Fibroblast of upper back skin (primary cell): ENCODE measurements at regions not wholly inside any gene's neighbourhood (a gene's known extent, or its start where the extent isn't known, plus 50 kb on each side); places are given as distances from the start of the nearest gene placed in this dataset.
A peak's percentile ranks its signal among the peaks of the same experiment; 100 is the strongest.
"Not testable (repeated sequence)": the region's sequence is repeated elsewhere in the genome, so short reads cannot be mapped to it uniquely, and the experiment has no call there.

Source experiments
- DNase-seq: peaks from one replicate; pipeline ENCODE4 v3.0.0-alpha.2; 2013

GRCh38 chr10:64528294-64529002 lies 1007.2 kb downstream of the REEP3 start:
- no peak for DNase-seq

GRCh38 chr10:64529003-64529350 lies 1007.8 kb downstream of the REEP3 start:
- DNase-seq = no peak

GRCh38 chr10:64534616-64535015 lies 1013.4 kb downstream of the REEP3 start:
- no peak for DNase-seq

DNA sequence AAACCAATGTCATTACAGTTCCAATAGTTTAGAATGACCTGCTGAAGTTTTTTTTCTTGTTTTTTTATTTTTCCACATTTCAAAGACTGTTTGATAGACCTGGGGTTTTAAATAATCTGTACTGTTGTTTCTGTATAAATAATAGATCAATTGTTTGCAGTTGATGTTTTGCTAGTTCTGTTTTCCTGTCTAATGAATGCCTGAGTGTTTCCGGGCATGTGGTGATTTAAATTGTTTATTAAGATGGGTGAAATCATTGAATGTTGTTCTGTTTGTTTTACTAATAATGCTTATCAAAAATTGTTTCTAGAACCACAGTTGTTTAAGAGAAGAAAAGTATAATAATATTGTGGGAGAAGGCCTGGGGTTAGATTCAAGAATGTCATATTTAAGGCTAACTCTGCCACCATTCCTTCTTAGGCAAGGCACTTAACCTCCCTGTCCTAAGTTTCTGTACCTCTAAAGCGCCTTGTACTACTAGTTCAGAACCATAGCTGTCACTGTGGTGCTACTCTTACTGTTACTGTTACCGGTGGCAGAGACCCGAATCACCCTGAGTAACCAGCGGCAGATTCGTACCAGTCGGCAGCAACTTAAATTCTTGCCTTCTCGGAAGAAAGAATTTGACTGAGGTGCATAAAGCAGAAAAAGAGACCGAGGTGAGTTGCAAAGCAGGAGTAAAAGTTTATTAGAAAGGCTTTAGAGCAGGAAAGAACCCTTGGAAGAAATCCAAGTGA lies 1014.1 kb downstream of the REEP3 start:
- DNase-seq = no peak

DNA sequence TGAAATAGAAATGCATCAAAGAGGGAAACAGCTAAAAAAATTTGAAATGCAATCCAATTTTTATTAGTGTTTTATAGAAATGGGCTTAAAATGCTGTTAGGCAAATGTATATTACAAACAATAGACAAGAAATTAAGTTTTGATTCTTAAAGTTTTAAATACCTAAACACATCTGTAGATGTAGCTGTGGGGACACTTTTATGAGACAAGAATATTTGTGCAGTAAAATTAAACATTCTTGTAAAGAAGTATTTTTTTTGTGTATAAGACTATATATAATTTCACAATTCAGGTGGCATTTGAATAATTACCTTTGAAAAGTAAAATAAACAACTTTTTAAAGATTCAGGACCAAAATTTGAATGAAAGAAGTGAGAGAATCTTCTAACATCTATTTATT lies 1015.9 kb downstream of the REEP3 start:
- DNase-seq = no peak

- no peak for DNase-seq
Observed at GRCh38 chr10:64537928-64538327, 1016.7 kb downstream of the REEP3 start.

- no peak for DNase-seq
Observed at GRCh38 chr10:64546073-64546472, 1024.9 kb downstream of the REEP3 start.

DNA sequence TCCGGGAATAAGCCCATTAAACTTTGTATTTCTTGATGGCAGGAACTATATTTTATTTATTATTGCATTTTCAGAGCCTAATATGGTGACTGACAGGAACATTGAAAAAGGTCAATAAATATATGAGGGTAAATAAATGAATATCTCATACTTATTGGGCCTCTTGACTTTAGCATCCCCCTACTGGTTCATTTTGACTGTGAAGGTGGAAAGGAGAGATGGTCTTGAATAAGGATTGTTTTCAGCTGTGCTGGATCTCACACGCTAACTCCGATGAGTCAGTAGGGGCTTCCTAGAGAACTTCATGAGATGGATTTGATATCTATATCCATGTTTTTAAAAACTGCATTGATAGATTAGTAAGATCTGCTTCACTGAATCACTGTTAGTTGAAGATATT lies 1026.0 kb downstream of the REEP3 start:
- no peak for DNase-seq

DNA sequence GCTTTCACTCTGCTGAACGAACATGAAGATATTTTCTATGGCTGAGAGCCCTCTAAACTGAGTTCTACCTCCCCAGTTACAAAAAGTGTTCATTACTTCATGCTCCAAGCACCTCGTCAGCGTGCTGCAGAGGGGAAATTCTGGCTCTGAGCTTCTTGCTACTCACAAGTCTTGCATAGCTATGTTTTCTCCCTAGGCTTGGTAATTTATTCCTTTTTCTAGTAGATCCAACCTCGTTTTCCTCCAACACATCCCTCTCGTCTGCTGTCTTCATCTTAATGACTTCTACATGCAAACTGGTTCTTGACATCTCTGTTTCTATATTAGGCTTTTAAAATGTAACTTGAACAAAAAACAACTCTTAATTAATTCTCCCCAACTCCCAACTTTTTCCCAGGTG lies 1034.5 kb downstream of the REEP3 start:
- no peak for DNase-seq

GRCh38 chr10:64558094-64558835 lies 1037.1 kb downstream of the REEP3 start:
- no peak for DNase-seq

DNA sequence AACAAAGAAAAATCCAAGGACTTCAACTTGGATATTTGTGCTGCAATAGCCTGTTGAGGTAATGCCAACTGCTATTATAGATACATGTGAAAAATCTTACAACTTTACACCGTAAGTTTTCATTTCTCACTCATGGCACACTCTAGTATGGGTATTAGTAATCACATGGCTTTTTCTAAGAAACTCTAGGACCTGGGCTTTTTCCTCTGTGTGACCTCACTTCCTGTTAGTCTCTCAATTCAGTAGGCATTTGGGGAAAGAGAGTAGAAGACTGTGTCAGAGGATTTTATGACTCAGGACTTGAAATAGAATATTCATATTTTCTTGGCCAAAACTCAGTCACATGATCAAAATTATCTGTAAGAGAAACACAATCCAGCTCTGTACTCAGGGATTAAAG lies 1049.9 kb downstream of the REEP3 start:
- no peak for DNase-seq

GRCh38 chr10:64573623-64574325 lies 1052.6 kb downstream of the REEP3 start:
- no peak for DNase-seq

- no peak for DNase-seq
Observed at GRCh38 chr10:64574371-64574770, 1053.2 kb downstream of the REEP3 start.

DNA sequence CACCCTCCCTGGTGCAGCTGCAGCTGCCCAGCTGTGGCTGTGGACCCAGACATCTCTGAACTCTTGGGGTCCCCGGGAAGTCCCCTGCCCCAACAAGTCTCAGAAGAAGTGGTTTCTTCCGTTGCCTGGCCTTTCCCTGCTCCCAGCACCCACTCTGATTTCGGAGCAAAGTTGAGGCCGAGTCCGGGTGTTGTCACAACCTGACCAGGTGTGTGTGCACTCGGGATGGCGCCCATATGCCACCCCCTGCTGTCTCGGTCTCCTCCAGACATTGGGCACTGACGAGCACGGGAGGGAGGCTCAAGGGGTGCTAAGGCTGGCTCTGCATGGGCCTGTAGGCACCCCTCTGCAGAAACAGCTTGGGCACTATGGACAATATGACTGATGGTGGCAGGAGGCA lies 1055.3 kb downstream of the REEP3 start:
- DNase-seq = no peak

DNA sequence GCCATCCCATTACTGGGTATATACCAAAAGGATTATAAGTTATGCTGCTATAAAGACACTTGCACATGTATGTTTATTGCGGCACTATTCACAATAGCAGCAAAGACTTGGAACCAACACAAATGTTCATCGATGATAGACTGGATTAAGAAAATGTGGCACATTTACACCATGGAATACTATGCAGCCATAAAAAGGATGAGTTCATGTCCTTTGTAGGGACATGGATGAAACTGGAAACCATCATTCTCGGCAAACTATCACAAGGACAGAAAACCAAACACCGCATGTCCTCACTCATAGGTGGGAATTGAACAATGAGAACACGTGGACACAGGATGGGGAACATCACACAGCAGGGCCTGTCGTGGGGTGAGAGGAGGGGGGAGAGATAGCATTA lies 1057.6 kb downstream of the REEP3 start:
- not testable (repeated sequence) for DNase-seq

DNA sequence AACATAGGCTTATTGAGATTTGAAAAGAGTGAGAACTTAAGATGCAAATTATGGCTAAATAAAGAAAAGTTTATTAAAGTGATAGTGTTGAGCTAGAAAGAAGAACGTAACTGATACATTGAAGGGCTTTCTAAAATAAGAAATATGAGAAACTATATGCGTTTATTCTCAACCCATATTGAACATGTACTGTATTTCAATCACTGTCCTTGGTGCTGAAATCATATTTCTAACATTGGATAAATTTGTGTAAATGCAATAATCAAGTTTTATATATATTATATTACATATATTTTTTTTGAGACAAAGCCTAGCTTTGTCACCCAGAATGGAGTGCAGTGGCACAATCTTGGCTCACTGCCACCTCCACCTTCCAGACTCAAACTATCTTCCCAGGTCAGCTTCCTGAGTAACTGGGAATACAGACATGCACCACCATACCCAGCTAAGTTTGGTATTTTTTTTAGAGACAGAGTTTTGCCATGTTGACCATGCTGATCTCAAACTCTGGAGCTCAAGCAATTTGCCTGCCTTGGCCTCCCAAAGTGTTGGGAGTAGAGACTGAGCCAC lies 1065.8 kb downstream of the REEP3 start:
- DNase-seq = peak; percentile 3

DNA sequence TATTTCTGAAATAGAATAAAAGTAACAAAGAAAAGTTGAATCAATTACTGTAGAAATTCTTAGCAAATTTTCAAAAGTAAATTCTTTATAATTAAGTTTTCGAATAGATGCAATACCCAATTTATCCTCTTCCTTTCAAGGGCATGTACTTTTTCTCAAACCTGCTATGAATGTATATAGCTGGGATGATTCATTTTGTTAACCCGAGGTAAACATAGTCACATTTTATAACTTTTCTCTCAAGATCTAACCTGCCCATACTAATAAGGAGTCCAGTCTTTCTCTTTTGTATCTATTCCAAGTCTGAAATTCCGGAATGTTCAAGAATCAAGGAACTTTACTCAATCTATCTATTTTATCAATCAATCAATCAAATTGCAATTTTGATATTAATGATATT lies 1072.9 kb downstream of the REEP3 start:
- no peak for DNase-seq

DNA sequence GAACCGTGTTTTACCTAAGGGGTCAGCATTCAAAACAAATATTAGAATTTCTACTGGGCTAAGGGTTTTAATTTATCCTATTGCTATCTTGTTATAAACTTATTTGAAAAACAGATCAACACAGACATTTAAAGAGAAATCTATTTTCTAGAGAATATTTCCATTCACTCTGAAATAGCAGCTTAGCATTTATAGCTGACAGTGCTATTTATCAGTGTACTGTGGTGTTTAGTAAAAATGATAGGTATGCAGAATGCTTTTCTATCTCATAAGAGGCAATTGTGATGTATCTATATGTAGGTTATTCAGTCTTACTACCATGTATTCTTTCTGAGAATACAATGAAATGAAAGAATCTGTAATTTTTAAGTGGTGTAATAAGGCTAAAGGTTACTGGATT lies 1077.4 kb downstream of the REEP3 start:
- no peak for DNase-seq

DNA sequence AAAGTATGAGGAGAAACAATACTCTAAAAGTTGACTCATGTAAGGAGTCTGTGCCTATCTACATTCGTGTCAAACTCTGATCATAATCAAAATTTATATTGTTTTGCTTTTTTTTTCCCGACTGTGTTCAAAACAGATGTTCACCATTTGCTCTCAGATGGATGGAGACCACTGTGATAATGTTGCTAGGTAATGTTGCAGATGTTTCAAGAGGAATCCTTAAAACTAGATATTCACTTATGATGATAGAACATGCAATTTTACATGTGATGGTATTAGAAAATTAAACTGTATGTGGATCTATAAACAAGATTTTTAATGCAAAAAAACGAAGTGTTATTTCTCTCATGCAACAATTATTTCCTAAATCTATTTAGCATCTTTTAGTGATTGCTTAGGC lies 1080.1 kb downstream of the REEP3 start:
- no peak for DNase-seq

DNA sequence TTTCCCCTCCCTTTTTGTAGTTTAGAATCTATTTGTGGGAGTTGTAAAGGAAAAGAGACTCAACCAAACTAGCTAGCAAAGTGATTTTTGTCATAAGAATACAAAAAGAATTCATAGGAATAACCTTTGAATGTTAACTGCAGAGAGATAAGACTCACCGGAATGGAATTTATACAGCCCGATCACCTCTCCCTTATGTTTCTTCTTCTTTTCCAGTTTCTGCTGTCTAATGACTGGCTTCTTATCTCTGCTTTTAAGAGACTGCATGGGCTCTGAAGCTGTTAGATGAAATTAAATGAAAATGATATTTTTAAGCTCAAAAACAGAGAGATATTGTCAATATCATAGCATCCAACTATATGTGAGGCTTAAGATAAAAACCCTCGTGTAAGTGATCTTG lies 1095.9 kb downstream of the REEP3 start:
- no peak for DNase-seq

DNA sequence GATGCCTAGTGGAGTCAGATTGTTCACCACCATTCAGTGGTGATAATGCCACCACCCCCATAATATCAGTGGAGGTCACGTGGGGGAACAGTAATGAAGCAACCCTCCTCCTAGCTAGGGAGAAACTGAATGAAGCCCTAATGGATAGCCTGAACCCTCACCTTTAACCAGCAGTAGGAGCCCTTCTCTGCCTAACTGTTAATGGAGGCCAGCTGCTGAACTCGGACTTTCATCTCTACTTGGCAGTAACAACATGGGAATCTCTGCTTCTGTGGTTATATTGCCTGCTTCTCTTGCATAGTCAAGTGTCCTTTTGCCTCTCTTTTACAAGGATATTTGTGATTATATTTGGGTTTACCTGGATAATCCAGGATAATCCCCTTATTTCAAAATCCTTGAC lies 1097.9 kb downstream of the REEP3 start:
- no peak for DNase-seq

- no peak for DNase-seq
Observed at GRCh38 chr10:64626924-64627323, 1105.7 kb downstream of the REEP3 start.

- no peak for DNase-seq
Observed at GRCh38 chr10:64630534-64630933, 1109.3 kb downstream of the REEP3 start.
